ENCODE measurements at regions not wholly inside any gene's neighbourhood (a gene's known extent, or its start where the extent isn't known, plus 50 kb on each side); places are given as distances from the start of the nearest gene placed in this dataset.

DNA sequence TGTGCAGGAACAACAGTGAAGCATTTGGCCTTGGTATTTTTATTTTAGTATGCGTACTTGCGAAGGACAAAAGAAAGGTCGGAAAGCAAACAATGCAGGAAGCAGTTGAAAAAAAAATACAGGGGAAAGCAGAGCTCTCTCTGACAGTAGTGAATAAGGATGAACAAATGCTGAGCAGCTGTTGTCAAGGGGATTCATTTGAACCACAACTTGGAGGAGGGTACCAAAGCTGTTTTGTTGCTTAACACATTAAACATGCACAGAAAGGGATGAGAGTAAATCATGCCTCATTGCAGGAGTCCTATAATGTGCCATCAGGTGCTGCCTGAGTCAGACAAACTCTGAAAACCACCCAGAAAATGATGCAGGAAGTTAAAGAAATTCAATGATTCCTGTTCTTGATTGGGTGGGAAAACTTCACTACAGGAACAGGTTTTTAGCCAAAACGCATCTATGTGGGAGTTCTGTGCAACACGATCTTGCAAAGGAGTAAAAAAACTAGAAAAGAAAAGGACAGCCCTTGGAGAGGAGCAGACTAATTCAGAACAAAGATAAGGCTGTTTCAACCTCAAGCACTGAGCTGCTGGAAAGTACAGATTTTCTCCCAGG, 2113.5 kb downstream of the LRRC4C start:
- no peak for TF ChIP-seq SP1 (IDR thresholded peaks at IDR 0.05)
- TF ChIP-seq LEF1 (IDR thresholded peaks at IDR 0.05; ENCODE audit: borderline replicate concordance) = no peak
- no peak for TF ChIP-seq NFRKB (IDR thresholded peaks at IDR 0.05)
- no peak for TF ChIP-seq ELF4 (IDR thresholded peaks at IDR 0.05)
- TF ChIP-seq FOXA1 (IDR thresholded peaks at IDR 0.05) = no peak
